Testis (tissue), 2 donors: ENCODE measurements at regions not wholly inside any gene's neighbourhood (a gene's known extent, or its start where the extent isn't known, plus 50 kb on each side); places are given as distances from the start of the nearest gene placed in this dataset.

Experiments used
- CTCF ChIP-seq, 3 experiments: fragments of 450-650 bp in 2 of 3; fragments of 200-600 bp in 1 of 3; sonication (generic) in 1 of 3; IDR thresholded peaks; one replicate each; pipeline ENCODE4 v1.5.1; 2016 to 2019; ENCODE audit warnings: antibody characterized with exemption in 3 of 3, mild to moderate bottlenecking in 2 of 3, moderate library complexity in 1 of 3
- POLR2A ChIP-seq: fragments of 450-650 bp; IDR thresholded peaks from one replicate; pipeline ENCODE4 v1.6.1; 2017; ENCODE audit warnings: antibody characterized with exemption, mild to moderate bottlenecking, moderate library complexity

GRCh38 chr6:165263-165662, 127.0 kb upstream of the DUSP22 start:
- TF ChIP-seq POLR2A (no peak), CTCF (IDR thresholded peaks at IDR 0.05) (no peak)
